Skeletal muscle tissue (tissue), 3 donors: ENCODE measurements at regions not wholly inside any gene's neighbourhood (a gene's known extent, or its start where the extent isn't known, plus 50 kb on each side); places are given as distances from the start of the nearest gene placed in this dataset.
"Not testable (repeated sequence)": the region's sequence is repeated elsewhere in the genome, so short reads cannot be mapped to it uniquely, and the experiment has no call there.

Experiments
- H3K27ac ChIP-seq: one replicate; pipeline ENCODE4 v1.7.0; 2013; ENCODE audit warnings: mild to moderate bottlenecking, low read depth, low read length, inconsistent platforms
- H3K27me3 ChIP-seq, 3 donors: one replicate each; pipeline ENCODE4 v1.7.0; 2013; ENCODE audit warnings: low read length in 3 of 3; ENCODE audit not compliant: control insufficient read depth in 3 of 3, insufficient read depth in 3 of 3
- H3K36me3 ChIP-seq, 3 donors: one replicate each; pipeline ENCODE4 v1.7.0; 2013; ENCODE audit warnings: low read length in 3 of 3; ENCODE audit not compliant: control insufficient read depth in 3 of 3, insufficient read depth in 3 of 3
- H3K4me1 ChIP-seq, 3 donors: one replicate each; pipeline ENCODE4 v1.7.0; 2013; ENCODE audit warnings: low read length in 3 of 3, mild to moderate bottlenecking in 3 of 3; ENCODE audit not compliant: control insufficient read depth in 3 of 3, insufficient read depth in 3 of 3
- H3K4me3 ChIP-seq, 3 donors: one replicate each; pipeline ENCODE4 v1.7.0; 2013; ENCODE audit warnings: low read length in 3 of 3
- H3K9ac ChIP-seq, 3 donors: one replicate each; pipeline ENCODE4 v1.7.0; 2013; ENCODE audit warnings: low read length in 3 of 3, mild to moderate bottlenecking in 3 of 3, moderate library complexity in 2 of 3, low read depth in 1 of 3
- H3K9me3 ChIP-seq, 3 donors: one replicate each; pipeline ENCODE4 v1.7.0; 2013; ENCODE audit warnings: low read length in 3 of 3; ENCODE audit not compliant: control insufficient read depth in 3 of 3
- donor health status: Osteomylitis.

DNA sequence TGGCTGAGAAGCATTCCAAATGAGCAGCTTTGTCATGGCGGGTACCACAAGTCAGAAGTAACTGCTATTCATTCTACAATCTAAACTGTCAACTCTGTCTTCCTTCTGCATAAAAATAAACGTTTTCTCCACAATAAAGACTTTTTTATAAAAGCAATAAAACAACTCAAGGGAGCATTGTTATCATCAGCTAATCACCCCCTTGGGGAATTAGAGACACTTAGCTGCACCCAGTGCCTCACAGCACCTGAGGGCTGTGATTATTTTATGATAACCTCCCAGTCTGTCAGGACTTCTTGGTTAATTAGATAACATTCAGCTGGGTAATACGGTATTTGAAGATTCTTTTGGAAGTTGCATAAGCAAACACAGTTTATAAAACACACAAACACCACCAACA is 155.6 kb downstream of the PPP1R3A start:
- H3K36me3 ChIP-seq = no peaks in the 10 kb centered on the region
- no peak overlapping the region for H3K4me3 ChIP-seq
- peaks cover 0 to under 1% (median 0%) of the 10 kb centered on the region in 3 donors for H3K4me1 ChIP-seq
- H3K27me3 ChIP-seq = no peaks in the 10 kb centered on the region
- no peaks in the 10 kb centered on the region for H3K9me3 ChIP-seq
- no peak overlapping the region for H3K27ac ChIP-seq
- no peak overlapping the region for H3K9ac ChIP-seq

DNA sequence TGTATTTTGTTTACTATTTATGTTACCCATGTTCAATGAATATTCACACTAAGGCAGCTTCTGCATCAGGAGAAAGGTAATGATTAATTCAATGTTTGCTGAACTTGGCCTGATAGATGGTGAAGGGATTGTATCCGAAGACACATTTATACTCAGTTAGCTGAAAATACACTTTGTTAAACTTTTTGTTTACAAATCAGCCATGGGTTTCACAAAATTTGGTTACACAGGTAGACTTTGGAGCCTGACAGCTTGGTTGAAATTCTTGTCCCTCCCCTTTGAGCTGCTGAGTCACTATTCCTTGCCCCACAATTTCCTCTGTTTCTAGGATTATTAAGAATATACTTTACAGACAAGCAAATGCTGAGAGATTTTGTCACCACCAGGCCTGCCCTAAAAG is 162.6 kb downstream of the PPP1R3A start:
- Histone ChIP-seq H3K9ac (no peak overlapping the region), H3K4me1 (peaks cover 0 to 2% (median 0%) of the 10 kb centered on the region in 3 donors), H3K27ac (no peak overlapping the region), H3K9me3 (no peaks in the 10 kb centered on the region), H3K4me3 (no peak overlapping the region), H3K36me3 (no peaks in the 10 kb centered on the region), H3K27me3 (no peaks in the 10 kb centered on the region)

DNA sequence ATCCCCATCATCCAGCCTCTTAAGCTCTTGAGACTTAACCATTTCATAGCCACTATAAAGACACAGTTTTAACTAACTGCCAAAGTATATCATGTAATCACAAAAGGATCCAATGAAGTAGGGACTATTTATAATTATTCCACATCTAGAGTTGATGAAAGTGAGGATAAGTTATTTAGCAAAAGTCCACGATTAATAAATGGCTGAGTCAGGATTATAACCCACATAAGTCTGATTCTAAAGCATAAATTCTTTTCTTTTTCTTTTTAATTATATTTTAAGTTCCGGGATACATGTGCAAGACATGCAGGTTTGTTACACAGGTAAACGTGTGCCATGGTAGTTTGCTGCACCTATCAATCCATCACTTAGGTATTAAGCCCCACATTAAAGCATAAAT is 166.1 kb downstream of the PPP1R3A start:
- H3K9me3 ChIP-seq = no peaks in the 10 kb centered on the region
- H3K9ac ChIP-seq = no peak overlapping the region
- H3K27ac ChIP-seq = no peak overlapping the region
- H3K4me1 ChIP-seq = peaks cover 0 to 2% (median 0%) of the 10 kb centered on the region in 3 donors
- no peaks in the 10 kb centered on the region for H3K36me3 ChIP-seq
- H3K4me3 ChIP-seq = no peak overlapping the region
- H3K27me3 ChIP-seq = no peaks in the 10 kb centered on the region

DNA sequence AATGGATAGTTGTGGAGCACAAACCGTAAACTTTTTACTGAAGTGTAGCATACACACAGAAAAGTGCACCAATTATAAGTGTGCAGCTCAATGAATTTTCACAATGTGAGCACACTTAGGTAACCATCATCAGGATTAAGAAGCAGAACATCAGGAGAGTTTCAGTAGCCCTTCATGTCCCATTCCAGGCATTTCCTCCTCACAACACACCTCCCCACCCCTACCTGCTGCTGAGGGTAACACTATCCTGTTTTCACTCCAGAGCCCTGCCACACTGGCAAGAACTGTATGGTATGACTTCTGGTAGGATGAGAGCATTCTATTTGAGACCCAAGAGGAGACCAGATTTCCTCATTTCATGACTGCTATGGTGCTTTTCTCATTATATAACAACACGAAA is 166.5 kb downstream of the PPP1R3A start:
- Histone ChIP-seq H3K27ac (no peak overlapping the region), H3K36me3 (no peaks in the 10 kb centered on the region), H3K27me3 (no peaks in the 10 kb centered on the region), H3K9me3 (no peaks in the 10 kb centered on the region), H3K4me3 (no peak overlapping the region), H3K4me1 (peaks cover 0 to 2% (median 0%) of the 10 kb centered on the region in 3 donors), H3K9ac (no peak overlapping the region)

DNA sequence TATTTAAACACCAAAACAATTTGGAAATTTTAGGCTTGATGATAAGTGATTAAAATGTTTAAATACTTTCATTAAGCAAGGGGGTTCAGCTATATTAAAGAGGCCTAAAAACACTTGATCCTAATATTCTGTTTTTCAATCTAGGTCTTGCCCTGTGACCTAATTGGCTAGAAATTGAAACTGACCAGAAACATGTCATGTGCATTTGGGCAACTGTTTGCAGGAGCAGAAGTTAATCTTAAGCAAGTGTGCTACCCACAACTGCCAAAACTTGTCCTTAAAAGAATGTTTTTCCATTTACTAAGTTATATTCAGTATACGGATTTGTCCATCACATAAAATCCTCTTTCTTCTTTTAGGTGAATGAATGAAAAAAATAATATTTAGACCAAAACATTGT is 167.3 kb downstream of the PPP1R3A start:
- Histone ChIP-seq H3K9me3 (no peaks in the 10 kb centered on the region), H3K4me1 (peaks cover 0 to 2% (median 0%) of the 10 kb centered on the region in 3 donors), H3K9ac (no peak overlapping the region), H3K27me3 (no peaks in the 10 kb centered on the region), H3K36me3 (no peaks in the 10 kb centered on the region), H3K4me3 (no peak overlapping the region), H3K27ac (no peak overlapping the region)

DNA sequence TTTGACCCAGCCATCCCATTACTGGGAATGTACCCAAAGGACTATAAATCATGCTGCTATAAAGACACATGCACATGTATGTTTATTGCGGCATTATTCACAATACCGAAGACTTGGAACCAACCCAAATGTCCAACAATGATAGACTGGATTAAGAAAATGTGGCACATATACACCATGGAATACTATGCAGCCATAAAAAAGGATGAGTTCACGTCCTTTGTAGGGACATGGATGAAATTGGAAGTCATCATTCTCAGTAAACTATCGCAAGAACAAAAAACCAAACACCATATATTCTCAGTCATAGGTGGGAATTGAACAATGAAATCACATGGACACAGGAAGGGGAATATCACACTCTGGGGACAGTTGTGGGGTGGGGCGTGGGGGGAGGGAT is 170.4 kb downstream of the PPP1R3A start:
- H3K9me3 ChIP-seq, H3K9ac ChIP-seq, H3K27me3 ChIP-seq, H3K4me1 ChIP-seq, H3K36me3 ChIP-seq, H3K4me3 ChIP-seq, H3K27ac ChIP-seq: not testable (repeated sequence)

DNA sequence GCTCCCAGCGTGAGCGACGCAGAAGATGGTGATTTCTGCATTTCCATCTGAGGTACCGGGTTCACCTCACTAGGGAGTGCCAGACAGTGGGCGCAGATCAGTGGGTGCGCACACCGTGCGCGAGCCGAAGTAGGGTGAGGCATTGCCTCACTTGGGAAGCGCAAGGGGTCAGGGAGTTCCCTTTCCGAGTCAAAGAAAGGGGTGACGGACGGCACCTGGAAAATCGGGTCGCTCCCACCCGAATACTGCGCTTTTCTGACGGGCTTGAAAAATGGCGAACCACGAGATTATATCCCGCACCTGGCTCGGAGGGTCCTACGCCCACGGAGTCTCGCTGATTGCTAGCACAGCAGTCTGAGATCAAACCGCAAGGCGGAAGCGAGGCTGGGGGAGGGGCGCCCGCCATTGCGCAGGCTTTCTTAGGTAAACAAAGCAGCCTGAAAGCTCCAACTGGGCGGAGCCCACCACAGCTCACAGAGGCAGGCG is 175.8 kb downstream of the PPP1R3A start:
- H3K36me3 ChIP-seq, H3K4me3 ChIP-seq, H3K4me1 ChIP-seq, H3K27me3 ChIP-seq, H3K27ac ChIP-seq, H3K9me3 ChIP-seq, H3K9ac ChIP-seq: not testable (repeated sequence)

DNA sequence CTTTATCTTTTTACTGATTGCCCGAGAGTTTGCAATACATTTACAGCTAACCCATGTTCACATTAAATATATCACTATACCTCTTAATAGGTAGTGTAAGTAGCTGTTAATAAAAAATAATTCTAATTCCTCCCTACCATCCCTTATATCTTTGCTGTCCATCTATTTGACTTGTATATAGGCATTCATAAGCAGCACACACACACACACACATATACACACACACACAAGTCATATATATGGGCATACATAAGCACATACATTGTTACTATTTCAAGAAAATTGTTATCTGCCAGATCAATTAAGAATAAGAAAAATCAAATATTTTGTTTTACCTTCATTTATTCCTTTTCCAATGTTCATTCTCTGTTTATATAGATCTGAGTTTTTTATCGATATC is 176.4 kb downstream of the PPP1R3A start:
- Histone ChIP-seq H3K36me3 (no peaks in the 10 kb centered on the region), H3K9ac (no peak overlapping the region), H3K27me3 (no peaks in the 10 kb centered on the region), H3K27ac (no peak overlapping the region), H3K4me1 (no peaks in the 10 kb centered on the region), H3K4me3 (no peak overlapping the region), H3K9me3 (no peaks in the 10 kb centered on the region)

DNA sequence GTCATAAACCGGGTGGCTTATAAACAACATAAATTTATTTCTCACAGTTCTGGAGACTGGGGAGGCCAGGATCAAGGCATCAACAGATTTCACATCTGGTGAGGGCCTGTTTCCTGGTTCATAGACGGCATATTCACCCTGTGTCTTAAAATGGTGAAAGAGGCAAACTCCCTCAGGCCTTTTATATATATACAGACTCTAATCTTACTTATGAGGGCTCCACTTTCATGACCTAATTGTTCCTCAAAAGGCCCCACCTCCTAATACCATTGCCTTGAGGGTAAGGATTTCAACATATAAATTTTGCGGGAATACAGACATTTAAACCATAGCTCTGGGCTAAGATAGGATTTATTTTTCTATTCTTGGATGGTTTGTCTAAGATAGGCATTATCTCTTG is 187.2 kb downstream of the PPP1R3A start:
- no peaks in the 10 kb centered on the region for H3K9me3 ChIP-seq
- H3K27ac ChIP-seq = no peak overlapping the region
- no peaks in the 10 kb centered on the region for H3K27me3 ChIP-seq
- H3K4me1 ChIP-seq = no peaks in the 10 kb centered on the region
- H3K4me3 ChIP-seq = no peak overlapping the region
- no peaks in the 10 kb centered on the region for H3K36me3 ChIP-seq
- H3K9ac ChIP-seq = no peak overlapping the region

DNA sequence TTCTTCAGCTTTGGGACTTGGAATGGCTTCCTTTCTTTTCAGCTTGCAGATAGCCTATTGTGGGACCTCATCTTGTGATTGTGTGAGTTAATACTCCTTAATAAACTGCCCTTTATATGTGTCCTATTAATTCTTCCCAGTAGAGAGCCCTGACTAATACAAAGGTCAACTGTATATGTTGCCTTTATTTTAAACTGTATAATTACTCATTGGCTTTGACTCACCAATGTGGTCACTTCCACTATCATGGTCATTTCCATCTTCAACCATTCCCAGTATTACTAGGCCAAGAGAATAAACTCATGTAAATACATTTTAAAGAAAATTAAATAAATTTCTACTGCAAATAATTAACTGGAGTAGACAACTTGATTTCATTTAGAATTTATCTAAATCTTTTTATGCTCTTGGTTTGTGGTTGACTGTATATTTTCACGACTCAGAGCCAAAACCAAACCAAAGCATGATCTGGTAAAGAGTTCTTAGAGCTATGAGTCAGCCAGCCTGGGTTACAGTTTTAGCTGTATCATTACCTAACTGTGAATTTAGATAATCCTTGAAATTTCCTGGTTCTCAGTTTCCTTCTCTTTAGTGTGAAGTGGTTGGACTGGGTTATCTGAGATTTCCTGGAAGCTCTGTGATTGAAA is 188.4 kb downstream of the PPP1R3A start:
- Histone ChIP-seq H3K27me3 (no peaks in the 10 kb centered on the region), H3K4me1 (no peaks in the 10 kb centered on the region)

More for the DNA sequence above, 188.4 kb downstream of the PPP1R3A start:
- H3K9me3 ChIP-seq = no peaks in the 10 kb centered on the region
- no peak overlapping the region for H3K27ac ChIP-seq
- H3K36me3 ChIP-seq = no peaks in the 10 kb centered on the region
- no peak overlapping the region for H3K4me3 ChIP-seq
- no peak overlapping the region for H3K9ac ChIP-seq
